Stimulated activated effector memory CD8-positive, alpha-beta T cell treated with anti-CD3 and anti-CD28 coated beads, Interleukin-12 subunit alpha, Interleukin-12 subunit beta, amount 100 ng/mL, for 72 hours (primary cell): ENCODE measurements at regions not wholly inside any gene's neighbourhood (a gene's known extent, or its start where the extent isn't known, plus 50 kb on each side); places are given as distances from the start of the nearest gene placed in this dataset.
"Not testable (repeated sequence)": the region's sequence is repeated elsewhere in the genome, so short reads cannot be mapped to it uniquely, and the experiment has no call there.

ENCODE experiments used
- ATAC-seq: fragments of 150-1000 bp; cut with Tn5 transposase; 2 replicates; pipeline ENCODE4 v1.10.0; 2021
- DNase-seq, 2 donors: peaks; one replicate each; pipeline ENCODE4 v3.0.0; 2021 to 2022; ENCODE audit warnings: low spot score in 2 of 2
- H3K27ac Mint-ChIP-seq: one replicate; pipeline ENCODE4 v1.8.0; 2022; ENCODE audit warnings: mild to moderate bottlenecking, mixed read lengths
- H3K36me3 Mint-ChIP-seq: one replicate; pipeline ENCODE4 v1.8.0; 2022; ENCODE audit warnings: mild to moderate bottlenecking, mixed read lengths
- H3K4me1 Mint-ChIP-seq: one replicate; pipeline ENCODE4 v1.8.0; 2022; ENCODE audit warnings: mixed read lengths
- H3K4me3 Mint-ChIP-seq: one replicate; pipeline ENCODE4 v1.8.0; 2022; ENCODE audit warnings: mild to moderate bottlenecking, mixed read lengths
- H3K9me3 Mint-ChIP-seq: one replicate; pipeline ENCODE4 v1.8.0; 2022; ENCODE audit warnings: mixed read lengths

- Mint-ChIP-seq H3K27ac (no peak overlapping the region), H3K9me3 (no peaks in the 10 kb centered on the region), H3K4me3 (no peak overlapping the region), H3K36me3 (no peaks in the 10 kb centered on the region), H3K4me1 (no peaks in the 10 kb centered on the region)
- ATAC-seq, result no peak
- DNase-seq, result no peak
Observed at GRCh38 chr11:114790910-114791309, 112.6 kb downstream of the NXPE2 start.

- no peak overlapping the region for H3K4me3 Mint-ChIP-seq
- no peaks in the 10 kb centered on the region for H3K9me3 Mint-ChIP-seq
- H3K36me3 Mint-ChIP-seq, result no peaks in the 10 kb centered on the region
- no peak overlapping the region for H3K27ac Mint-ChIP-seq
- no peak for DNase-seq
- ATAC-seq, result no peak
- no peaks in the 10 kb centered on the region for H3K4me1 Mint-ChIP-seq
Observed at GRCh38 chr11:114794048-114794684, 115.8 kb downstream of the NXPE2 start.

- H3K4me1 Mint-ChIP-seq, result no peaks in the 10 kb centered on the region
- no peak overlapping the region for H3K27ac Mint-ChIP-seq
- no peak for DNase-seq
- H3K9me3 Mint-ChIP-seq, result peaks cover 4% of the 10 kb centered on the region
- ATAC-seq, result no peak
- H3K4me3 Mint-ChIP-seq, result no peak overlapping the region
- no peaks in the 10 kb centered on the region for H3K36me3 Mint-ChIP-seq
Observed at GRCh38 chr11:114796954-114797721, 118.8 kb downstream of the NXPE2 start.

GRCh38 chr11:114799476-114799875 lies 121.1 kb downstream of the NXPE2 start:
- Mint-ChIP-seq H3K9me3 (peaks cover 4% of the 10 kb centered on the region), H3K27ac (no peak overlapping the region), H3K36me3 (no peaks in the 10 kb centered on the region), H3K4me3 (no peak overlapping the region), H3K4me1 (no peaks in the 10 kb centered on the region)
- DNase-seq (no peak), ATAC-seq (no peak)

- Mint-ChIP-seq H3K9me3 (peaks cover 4% of the 10 kb centered on the region), H3K4me1 (no peaks in the 10 kb centered on the region), H3K4me3 (no peak overlapping the region), H3K27ac (no peak overlapping the region), H3K36me3 (no peaks in the 10 kb centered on the region)
- no peak for ATAC-seq
- no peak for DNase-seq
Observed at GRCh38 chr11:114801773-114802172, 123.4 kb downstream of the NXPE2 start.

- H3K27ac Mint-ChIP-seq, result no peak overlapping the region
- H3K9me3 Mint-ChIP-seq, result peaks cover 4% of the 10 kb centered on the region
- H3K4me3 Mint-ChIP-seq, result no peak overlapping the region
Observed at GRCh38 chr11:114802878-114803277, 124.6 kb downstream of the NXPE2 start.

GRCh38 chr11:114805431-114805830 lies 127.1 kb downstream of the NXPE2 start:
- not testable (repeated sequence) for H3K4me3 Mint-ChIP-seq, ATAC-seq, DNase-seq, H3K27ac Mint-ChIP-seq, H3K36me3 Mint-ChIP-seq, H3K9me3 Mint-ChIP-seq, H3K4me1 Mint-ChIP-seq

More at GRCh38 chr11:114802878-114803277, 124.6 kb downstream of the NXPE2 start:
- DNase-seq (no peak), ATAC-seq (no peak)
- no peaks in the 10 kb centered on the region for H3K4me1 Mint-ChIP-seq
- no peaks in the 10 kb centered on the region for H3K36me3 Mint-ChIP-seq

GRCh38 chr11:114811971-114812370 lies 133.6 kb downstream of the NXPE2 start:
- no peak overlapping the region for H3K4me3 Mint-ChIP-seq

GRCh38 chr11:114812733-114813132 lies 134.4 kb downstream of the NXPE2 start:
- H3K4me1 Mint-ChIP-seq, result no peaks in the 10 kb centered on the region
- H3K9me3 Mint-ChIP-seq, result no peaks in the 10 kb centered on the region
- no peak overlapping the region for H3K27ac Mint-ChIP-seq
- DNase-seq (no peak), ATAC-seq (no peak)
- H3K36me3 Mint-ChIP-seq, result no peaks in the 10 kb centered on the region
- no peak overlapping the region for H3K4me3 Mint-ChIP-seq

More at GRCh38 chr11:114811971-114812370, 133.6 kb downstream of the NXPE2 start:
- ATAC-seq, result no peak
- no peak overlapping the region for H3K27ac Mint-ChIP-seq
- H3K9me3 Mint-ChIP-seq, result no peaks in the 10 kb centered on the region
- no peaks in the 10 kb centered on the region for H3K4me1 Mint-ChIP-seq
- DNase-seq, result no peak
- H3K36me3 Mint-ChIP-seq, result no peaks in the 10 kb centered on the region

GRCh38 chr11:114813189-114813718 lies 134.9 kb downstream of the NXPE2 start:
- Mint-ChIP-seq H3K9me3 (no peaks in the 10 kb centered on the region), H3K4me1 (no peaks in the 10 kb centered on the region), H3K27ac (no peak overlapping the region), H3K4me3 (no peak overlapping the region), H3K36me3 (no peaks in the 10 kb centered on the region)
- DNase-seq (no peak), ATAC-seq (no peak)

GRCh38 chr11:114815176-114815575 lies 136.8 kb downstream of the NXPE2 start:
- Mint-ChIP-seq H3K4me3 (no peak overlapping the region), H3K4me1 (no peaks in the 10 kb centered on the region), H3K27ac (no peak overlapping the region), H3K9me3 (no peaks in the 10 kb centered on the region), H3K36me3 (no peaks in the 10 kb centered on the region)
- ATAC-seq (no peak), DNase-seq (no peak)

- Mint-ChIP-seq H3K27ac (no peak overlapping the region), H3K4me1 (no peaks in the 10 kb centered on the region), H3K36me3 (no peaks in the 10 kb centered on the region), H3K9me3 (no peaks in the 10 kb centered on the region), H3K4me3 (no peak overlapping the region)
- DNase-seq (no peak), ATAC-seq (no peak)
Observed at GRCh38 chr11:114815761-114816160, 137.4 kb downstream of the NXPE2 start.

GRCh38 chr11:114816791-114817190 lies 138.5 kb downstream of the NXPE2 start:
- DNase-seq (no peak), ATAC-seq (no peak)
- H3K4me3 Mint-ChIP-seq, result no peak overlapping the region
- H3K4me1 Mint-ChIP-seq, result no peaks in the 10 kb centered on the region
- H3K9me3 Mint-ChIP-seq, result no peaks in the 10 kb centered on the region
- no peak overlapping the region for H3K27ac Mint-ChIP-seq
- no peaks in the 10 kb centered on the region for H3K36me3 Mint-ChIP-seq

GRCh38 chr11:114818382-114818781 lies 140.1 kb downstream of the NXPE2 start:
- Mint-ChIP-seq H3K27ac (no peak overlapping the region), H3K36me3 (no peaks in the 10 kb centered on the region), H3K4me1 (no peaks in the 10 kb centered on the region), H3K4me3 (no peak overlapping the region), H3K9me3 (peaks cover 2% of the 10 kb centered on the region)
- DNase-seq (no peak), ATAC-seq (no peak)

- Mint-ChIP-seq H3K4me3 (no peak overlapping the region), H3K4me1 (no peaks in the 10 kb centered on the region), H3K36me3 (no peaks in the 10 kb centered on the region), H3K27ac (no peak overlapping the region), H3K9me3 (peaks cover 4% of the 10 kb centered on the region)
- ATAC-seq (no peak), DNase-seq (no peak)
Observed at GRCh38 chr11:114819028-114819427, 140.7 kb downstream of the NXPE2 start.

- peaks cover 4% of the 10 kb centered on the region for H3K9me3 Mint-ChIP-seq
- ATAC-seq, result no peak
- no peak for DNase-seq
- no peak overlapping the region for H3K4me3 Mint-ChIP-seq
- H3K36me3 Mint-ChIP-seq, result no peaks in the 10 kb centered on the region
- no peaks in the 10 kb centered on the region for H3K4me1 Mint-ChIP-seq
- no peak overlapping the region for H3K27ac Mint-ChIP-seq
Observed at GRCh38 chr11:114820621-114821020, 142.3 kb downstream of the NXPE2 start.
